ENCODE measurements at regions not wholly inside any gene's neighbourhood (a gene's known extent, or its start where the extent isn't known, plus 50 kb on each side); places are given as distances from the start of the nearest gene placed in this dataset.
"Not testable (repeated sequence)": the region's sequence is repeated elsewhere in the genome, so short reads cannot be mapped to it uniquely, and the experiment has no call there.

GRCh38 chr1:192890134-192890533 is 81.3 kb downstream of the RGS2 start:
- ATAC-seq = no peak
- H3K9me3 Mint-ChIP-seq = no peaks in the 10 kb centered on the region
- no peak overlapping the region for H3K27ac Mint-ChIP-seq
- H3K27me3 Mint-ChIP-seq = no peaks in the 10 kb centered on the region
- no peaks in the 10 kb centered on the region for H3K36me3 Mint-ChIP-seq
- no peak overlapping the region for H3K4me3 Mint-ChIP-seq
- no peaks in the 10 kb centered on the region for H3K4me1 Mint-ChIP-seq

DNA sequence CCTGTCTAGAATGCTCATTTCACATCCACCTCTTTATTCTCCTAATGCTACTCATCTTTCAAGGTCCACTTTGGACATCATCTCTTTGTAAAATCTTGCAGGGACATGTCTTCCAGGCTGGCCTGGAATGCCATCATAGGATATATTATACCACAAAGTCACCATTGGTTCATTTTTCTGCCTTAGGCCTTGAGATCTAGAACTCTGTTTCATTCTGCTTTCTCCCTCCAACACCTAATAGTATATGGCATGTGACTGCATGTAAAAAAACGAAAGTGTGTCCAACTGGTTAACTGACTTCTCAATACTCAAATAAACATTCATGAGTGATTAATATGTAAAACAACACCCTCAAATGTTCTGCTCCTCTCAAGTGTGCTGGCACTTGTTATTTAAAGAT is 84.1 kb downstream of the RGS2 start:
- Mint-ChIP-seq H3K27ac (no peak overlapping the region), H3K27me3 (no peaks in the 10 kb centered on the region), H3K4me1 (no peaks in the 10 kb centered on the region), H3K9me3 (no peaks in the 10 kb centered on the region), H3K36me3 (no peaks in the 10 kb centered on the region), H3K4me3 (no peak overlapping the region)
- ATAC-seq = no peak

- not testable (repeated sequence) for ATAC-seq, H3K4me3 Mint-ChIP-seq, H3K36me3 Mint-ChIP-seq, H3K9me3 Mint-ChIP-seq, H3K27me3 Mint-ChIP-seq, H3K4me1 Mint-ChIP-seq, H3K27ac Mint-ChIP-seq
These were observed 86.6 kb downstream of the RGS2 start for GRCh38 chr1:192895487-192895886.

DNA sequence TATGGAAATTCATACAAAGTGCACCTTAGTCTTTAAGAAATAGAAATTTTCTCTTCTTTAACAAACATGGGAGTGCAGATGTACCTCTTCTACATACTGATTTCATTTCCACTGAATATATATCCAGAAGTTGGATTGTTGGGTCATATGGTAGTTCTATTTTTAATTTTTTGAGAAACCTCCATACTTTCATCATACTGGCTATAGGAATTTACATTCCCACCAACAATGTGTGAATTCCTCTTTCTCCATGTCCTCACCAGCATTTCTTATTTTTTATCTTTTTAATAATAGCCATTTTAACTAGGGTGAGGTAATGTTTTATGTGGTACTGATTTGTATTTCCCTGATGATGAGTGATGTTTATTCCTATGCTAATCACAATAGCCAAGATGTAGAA is 87.5 kb downstream of the RGS2 start:
- Mint-ChIP-seq H3K9me3 (no peaks in the 10 kb centered on the region), H3K4me3 (no peak overlapping the region), H3K4me1 (no peaks in the 10 kb centered on the region), H3K36me3 (no peaks in the 10 kb centered on the region), H3K27ac (no peak overlapping the region), H3K27me3 (no peaks in the 10 kb centered on the region)
- no peak for ATAC-seq

- H3K4me1 Mint-ChIP-seq = no peaks in the 10 kb centered on the region
- no peaks in the 10 kb centered on the region for H3K36me3 Mint-ChIP-seq
- H3K9me3 Mint-ChIP-seq = no peaks in the 10 kb centered on the region
- no peak for ATAC-seq
- no peak overlapping the region for H3K27ac Mint-ChIP-seq
- H3K4me3 Mint-ChIP-seq = no peak overlapping the region
- H3K27me3 Mint-ChIP-seq = no peaks in the 10 kb centered on the region
These were observed 92.7 kb downstream of the RGS2 start for GRCh38 chr1:192901500-192901899.

GRCh38 chr1:192903142-192903541 is 94.3 kb downstream of the RGS2 start:
- Mint-ChIP-seq H3K4me3 (no peak overlapping the region), H3K27me3 (no peaks in the 10 kb centered on the region), H3K9me3 (no peaks in the 10 kb centered on the region), H3K27ac (no peak overlapping the region), H3K4me1 (no peaks in the 10 kb centered on the region), H3K36me3 (no peaks in the 10 kb centered on the region)
- ATAC-seq = no peak

GRCh38 chr1:192904438-192904895 is 95.6 kb downstream of the RGS2 start:
- H3K27ac Mint-ChIP-seq = no peak overlapping the region
- no peaks in the 10 kb centered on the region for H3K9me3 Mint-ChIP-seq
- H3K4me1 Mint-ChIP-seq = no peaks in the 10 kb centered on the region
- H3K4me3 Mint-ChIP-seq = no peak overlapping the region
- no peaks in the 10 kb centered on the region for H3K27me3 Mint-ChIP-seq
- H3K36me3 Mint-ChIP-seq = no peaks in the 10 kb centered on the region
- ATAC-seq = no peak

GRCh38 chr1:192905049-192905448 is 96.2 kb downstream of the RGS2 start:
- no peaks in the 10 kb centered on the region for H3K9me3 Mint-ChIP-seq
- ATAC-seq = no peak
- H3K4me3 Mint-ChIP-seq = no peak overlapping the region
- no peaks in the 10 kb centered on the region for H3K4me1 Mint-ChIP-seq
- H3K36me3 Mint-ChIP-seq = no peaks in the 10 kb centered on the region
- no peak overlapping the region for H3K27ac Mint-ChIP-seq
- H3K27me3 Mint-ChIP-seq = no peaks in the 10 kb centered on the region

DNA sequence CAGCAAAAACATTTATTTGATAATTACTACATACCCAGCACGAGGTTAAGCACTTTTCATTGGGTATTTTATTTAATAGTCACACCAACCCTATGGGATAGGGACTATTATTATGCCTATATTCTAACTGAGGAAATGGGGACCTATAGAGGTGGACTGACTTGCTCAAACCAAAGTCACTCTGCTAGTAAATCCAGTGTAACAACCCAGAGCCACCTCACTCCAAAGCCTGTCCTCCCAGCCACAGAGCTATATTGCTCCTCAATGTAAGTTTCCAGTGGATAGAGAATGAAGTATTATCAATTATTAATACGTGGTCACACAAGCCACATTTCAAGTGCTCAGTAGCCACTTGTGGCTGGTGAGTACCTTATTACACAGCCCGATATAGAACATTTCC is 97.5 kb downstream of the RGS2 start:
- H3K36me3 Mint-ChIP-seq = no peaks in the 10 kb centered on the region
- ATAC-seq = no peak
- no peaks in the 10 kb centered on the region for H3K9me3 Mint-ChIP-seq
- H3K4me1 Mint-ChIP-seq = no peaks in the 10 kb centered on the region
- no peak overlapping the region for H3K4me3 Mint-ChIP-seq
- H3K27me3 Mint-ChIP-seq = no peaks in the 10 kb centered on the region
- no peak overlapping the region for H3K27ac Mint-ChIP-seq

DNA sequence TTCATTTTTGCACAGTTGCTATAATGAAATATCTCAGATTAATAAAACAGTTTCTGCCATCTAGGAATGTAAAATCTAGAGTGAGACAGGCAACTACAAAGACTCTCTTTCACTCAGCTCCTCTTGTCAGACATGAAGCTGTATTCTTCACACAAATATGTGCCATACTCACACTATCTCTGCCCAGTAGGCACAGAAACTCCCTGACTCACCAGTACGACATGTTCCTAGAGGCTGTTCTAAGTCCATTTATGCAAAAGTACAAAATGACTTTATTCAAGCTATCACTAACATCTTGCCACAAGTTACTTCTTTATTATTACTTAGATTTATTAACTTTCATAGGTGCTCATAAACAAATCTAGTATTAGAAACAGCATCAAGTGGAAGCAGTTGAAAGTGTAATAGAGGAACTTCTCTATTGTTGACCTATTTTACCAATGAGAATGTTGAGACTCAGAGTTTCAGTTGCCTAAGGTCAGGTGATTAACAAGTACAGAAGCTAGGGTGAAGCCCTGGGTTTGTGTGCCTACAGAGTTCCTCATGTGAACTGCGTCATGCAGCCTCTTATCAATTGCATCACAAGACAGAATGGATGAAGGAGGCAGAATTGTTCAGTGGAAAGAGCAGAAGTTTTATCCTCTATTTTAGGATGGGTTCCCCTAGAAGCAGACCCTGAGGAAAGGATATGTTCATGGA is 98.9 kb downstream of the RGS2 start:
- Mint-ChIP-seq H3K27me3 (peaks cover 8% of the 10 kb centered on the region), H3K4me3 (no peak overlapping the region), H3K9me3 (no peaks in the 10 kb centered on the region), H3K4me1 (no peaks in the 10 kb centered on the region), H3K27ac (no peak overlapping the region), H3K36me3 (peaks cover 6% of the 10 kb centered on the region)
- ATAC-seq = peak; percentile 73

DNA sequence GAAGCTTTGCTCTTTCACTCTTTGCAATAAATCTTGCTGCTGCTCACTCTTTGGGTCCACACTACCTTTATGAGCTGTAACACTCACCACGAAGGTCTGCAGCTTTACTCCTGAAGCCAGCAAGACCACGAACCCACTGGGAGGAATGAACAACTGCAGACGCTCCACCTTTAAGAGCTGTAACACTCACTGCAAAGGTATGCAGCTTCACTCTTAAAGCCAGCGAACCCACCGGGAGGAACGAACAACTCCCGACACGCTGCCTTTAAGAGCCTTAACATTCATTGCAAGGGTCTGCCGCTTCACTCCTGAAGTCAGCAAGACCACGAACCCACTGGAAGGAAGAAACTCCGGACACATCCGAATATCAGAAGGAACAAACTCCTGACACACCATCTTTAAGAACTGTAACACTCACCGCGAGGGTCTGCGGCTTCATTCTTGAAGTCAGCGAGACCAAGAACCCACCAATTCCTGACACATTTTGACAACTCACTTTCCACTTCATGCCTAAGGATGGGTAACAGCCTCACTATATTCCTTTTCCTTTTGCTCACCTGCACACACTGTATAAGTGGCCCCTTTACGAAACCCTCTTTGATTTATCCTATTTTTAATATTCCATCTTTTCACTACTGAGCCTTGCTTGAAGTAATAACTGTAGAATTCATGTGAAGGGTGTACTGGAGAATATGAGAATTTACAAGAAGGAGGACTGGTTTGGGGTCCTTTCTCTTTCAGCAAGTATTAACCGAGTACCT is 103.2 kb downstream of the RGS2 start:
- not testable (repeated sequence) for H3K36me3 Mint-ChIP-seq, H3K4me3 Mint-ChIP-seq, H3K4me1 Mint-ChIP-seq, H3K27me3 Mint-ChIP-seq, ATAC-seq, H3K9me3 Mint-ChIP-seq, H3K27ac Mint-ChIP-seq

DNA sequence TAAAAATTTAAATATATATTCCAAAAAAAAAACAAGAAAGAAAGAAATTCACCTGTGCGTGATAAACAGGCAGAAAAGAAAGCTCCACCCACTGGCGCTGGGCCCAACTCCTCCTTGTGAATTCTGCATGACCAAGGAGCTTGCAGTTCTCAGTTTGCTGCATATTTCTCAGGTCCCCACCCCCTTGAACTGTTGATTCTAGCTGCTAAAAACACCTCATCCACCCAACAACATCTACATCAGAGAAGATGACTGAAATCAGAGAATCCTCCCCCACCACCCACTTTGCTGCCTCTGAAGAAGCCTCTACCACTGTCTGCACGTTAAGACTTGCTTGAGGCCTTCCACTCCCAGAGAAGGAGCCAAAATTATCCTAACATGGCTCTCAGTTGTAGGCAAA is 104.8 kb downstream of the RGS2 start:
- H3K4me1 Mint-ChIP-seq = no peaks in the 10 kb centered on the region
- no peaks in the 10 kb centered on the region for H3K9me3 Mint-ChIP-seq
- peaks cover 9% of the 10 kb centered on the region for H3K27me3 Mint-ChIP-seq
- H3K4me3 Mint-ChIP-seq = no peak overlapping the region
- H3K36me3 Mint-ChIP-seq = peaks cover 6% of the 10 kb centered on the region
- H3K27ac Mint-ChIP-seq = no peak overlapping the region
- ATAC-seq = no peak

- ATAC-seq = no peak
- H3K36me3 Mint-ChIP-seq = peaks cover 6% of the 10 kb centered on the region
- no peaks in the 10 kb centered on the region for H3K4me1 Mint-ChIP-seq
- no peak overlapping the region for H3K4me3 Mint-ChIP-seq
- no peak overlapping the region for H3K27ac Mint-ChIP-seq
- H3K9me3 Mint-ChIP-seq = no peaks in the 10 kb centered on the region
- H3K27me3 Mint-ChIP-seq = peaks cover 9% of the 10 kb centered on the region
These were observed 105.3 kb downstream of the RGS2 start for GRCh38 chr1:192914092-192914491.

DNA sequence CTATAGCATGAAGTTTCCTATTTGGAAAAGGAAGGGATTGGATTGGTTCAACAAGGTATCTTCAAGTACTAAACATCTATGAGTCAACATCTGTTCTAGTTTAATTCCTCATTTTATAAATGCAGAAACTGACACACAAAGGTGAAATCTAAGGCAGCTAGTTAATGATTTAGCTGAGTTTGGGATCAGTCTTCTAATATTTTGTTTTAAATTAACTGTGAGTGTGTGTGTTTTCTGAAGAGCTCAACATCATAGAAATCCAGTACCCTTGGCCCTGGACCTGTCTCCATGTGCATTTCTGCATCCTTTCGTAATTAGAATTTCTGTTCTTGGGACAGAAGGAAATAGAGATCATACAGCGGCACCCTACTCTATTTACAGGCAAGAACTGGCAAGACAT is 105.9 kb downstream of the RGS2 start:
- H3K4me1 Mint-ChIP-seq = no peaks in the 10 kb centered on the region
- peaks cover 9% of the 10 kb centered on the region for H3K27me3 Mint-ChIP-seq
- H3K27ac Mint-ChIP-seq = no peak overlapping the region
- no peak overlapping the region for H3K4me3 Mint-ChIP-seq
- no peak for ATAC-seq
- peaks cover 6% of the 10 kb centered on the region for H3K36me3 Mint-ChIP-seq
- no peaks in the 10 kb centered on the region for H3K9me3 Mint-ChIP-seq

DNA sequence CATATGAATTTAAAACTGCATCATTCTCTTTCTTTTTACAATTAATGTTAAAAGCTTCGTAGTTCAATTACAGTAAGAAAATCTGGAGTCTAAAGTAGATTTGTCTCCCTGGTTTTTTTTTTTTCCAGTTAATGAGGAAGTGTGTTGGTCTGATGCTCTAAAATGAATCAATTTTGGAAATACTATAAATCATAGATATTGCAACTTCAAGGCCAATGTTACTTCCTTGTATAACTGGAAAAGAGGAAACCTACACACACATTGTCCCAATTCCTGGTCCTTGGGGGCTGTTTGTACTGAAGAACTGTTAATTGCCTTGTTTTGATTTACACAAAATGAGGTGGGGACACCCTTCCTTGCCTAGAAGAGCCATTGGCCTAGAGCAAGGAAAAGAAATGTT is 107.2 kb downstream of the RGS2 start:
- Mint-ChIP-seq H3K4me1 (no peaks in the 10 kb centered on the region), H3K9me3 (no peaks in the 10 kb centered on the region), H3K27ac (no peak overlapping the region), H3K4me3 (no peak overlapping the region), H3K27me3 (peaks cover 9% of the 10 kb centered on the region), H3K36me3 (peaks cover 6% of the 10 kb centered on the region)
- no peak for ATAC-seq

GRCh38 chr1:192918259-192918658 is 109.4 kb downstream of the RGS2 start:
- Mint-ChIP-seq H3K9me3 (no peaks in the 10 kb centered on the region), H3K27me3 (no peaks in the 10 kb centered on the region), H3K27ac (no peak overlapping the region), H3K36me3 (no peaks in the 10 kb centered on the region), H3K4me3 (no peak overlapping the region), H3K4me1 (no peaks in the 10 kb centered on the region)
- ATAC-seq = no peak

Measured in stimulated activated memory B cell treated with anti-CD40 and anti-IgM and Interleukin-4, amounts not matched to agents 10 μg/mL and 1 μg/mL and 100 μg/mL, for 72 hours (primary cell).